ENCODE measurements at regions not wholly inside any gene's neighbourhood (a gene's known extent, or its start where the extent isn't known, plus 50 kb on each side); places are given as distances from the start of the nearest gene placed in this dataset.

GRCh38 chr10:90420637-90421318, 437.1 kb downstream of the HTR7 start:
- H3K36me3 ChIP-seq: no peaks in the 10 kb centered on the region
- no peaks in the 10 kb centered on the region for H3K27me3 ChIP-seq
- FAIRE-seq (no peak), DNase-seq (no peak), ATAC-seq (no peak)
- no peak overlapping the region for H3K27ac ChIP-seq
- intact Hi-C loops (cut with DNase I): no loop called here
- no peak overlapping the region for H3K4me3 ChIP-seq
- no peaks in the 10 kb centered on the region for H3K9me3 ChIP-seq
- no peaks in the 10 kb centered on the region for H3K4me1 ChIP-seq
- WGBS, 2 donors: 55 to 65% methylated on average over 1 of the region's 1 CpG
- no peak for TF ChIP-seq CTCF (IDR thresholded peaks at IDR 0.05)

- Histone ChIP-seq H3K9me3 (no peaks in the 10 kb centered on the region), H3K27me3 (no peaks in the 10 kb centered on the region), H3K27ac (no peak overlapping the region), H3K4me3 (no peak overlapping the region), H3K36me3 (no peaks in the 10 kb centered on the region), H3K4me1 (no peaks in the 10 kb centered on the region)
- DNase-seq: no peak
- FAIRE-seq: no peak
- TF ChIP-seq CTCF (IDR thresholded peaks at IDR 0.05): no peak
- WGBS, 2 donors: 55 to 76% methylated on average over 2 of the region's 2 CpGs
- ATAC-seq: no peak
- intact Hi-C loops (cut with DNase I): no loop called here
Measured at GRCh38 chr10:90421874-90422273, 436.0 kb downstream of the HTR7 start.

GRCh38 chr10:90424730-90425129, 433.1 kb downstream of the HTR7 start:
- Histone ChIP-seq H3K9me3 (no peaks in the 10 kb centered on the region), H3K4me3 (no peak overlapping the region), H3K27ac (no peak overlapping the region), H3K27me3 (no peaks in the 10 kb centered on the region), H3K4me1 (no peaks in the 10 kb centered on the region), H3K36me3 (no peaks in the 10 kb centered on the region)
- ATAC-seq: no peak
- no peak for DNase-seq
- TF ChIP-seq CTCF (IDR thresholded peaks at IDR 0.05): no peak
- no peak for FAIRE-seq
- intact Hi-C loops (cut with DNase I): no loop called here
- WGBS, 2 donors: 38 to 48% methylated on average over 1 of the region's 1 CpG

GRCh38 chr10:90430186-90430585, 427.7 kb downstream of the HTR7 start:
- ATAC-seq (no peak), DNase-seq (no peak), FAIRE-seq (no peak)
- H3K27ac ChIP-seq: no peak overlapping the region
- no peaks in the 10 kb centered on the region for H3K27me3 ChIP-seq
- WGBS, 2 donors: 73 to 74% methylated on average over 1 of the region's 1 CpG
- TF ChIP-seq CTCF (IDR thresholded peaks at IDR 0.05): no peak
- no peaks in the 10 kb centered on the region for H3K36me3 ChIP-seq
- intact Hi-C loops (cut with DNase I): no loop called here
- H3K4me1 ChIP-seq: no peaks in the 10 kb centered on the region
- H3K9me3 ChIP-seq: no peaks in the 10 kb centered on the region
- H3K4me3 ChIP-seq: no peak overlapping the region

GRCh38 chr10:90432866-90433265, 425.0 kb downstream of the HTR7 start:
- no peak for FAIRE-seq
- ATAC-seq: no peak
- Histone ChIP-seq H3K27me3 (no peaks in the 10 kb centered on the region), H3K9me3 (no peaks in the 10 kb centered on the region), H3K36me3 (no peaks in the 10 kb centered on the region), H3K27ac (no peak overlapping the region), H3K4me3 (no peak overlapping the region), H3K4me1 (no peaks in the 10 kb centered on the region)
- no peak for TF ChIP-seq CTCF (IDR thresholded peaks at IDR 0.05)
- DNase-seq: no peak
- intact Hi-C loops (cut with DNase I): no loop called here
